HG03060 (cell line): ENCODE measurements at regions not wholly inside any gene's neighbourhood (a gene's known extent, or its start where the extent isn't known, plus 50 kb on each side); places are given as distances from the start of the nearest gene placed in this dataset.

Source experiments
- ATAC-seq: cut with Tn5 transposase; IDR thresholded peaks from one replicate; pipeline ENCODE4 v1.9.1; 2021; ENCODE audit warnings: low read depth, moderate number of reproducible peaks; ENCODE audit not compliant: unreplicated experiment

- no peak for ATAC-seq
These were observed 624.8 kb downstream of the LIG4 start for GRCh38 chr13:107590556-107590955.

- no peak for ATAC-seq
These were observed 627.7 kb downstream of the LIG4 start for GRCh38 chr13:107587681-107588080.

GRCh38 chr13:107586216-107586615 is 629.1 kb downstream of the LIG4 start:
- no peak for ATAC-seq

- no peak for ATAC-seq
These were observed 629.7 kb downstream of the LIG4 start for GRCh38 chr13:107585469-107586180.

DNA sequence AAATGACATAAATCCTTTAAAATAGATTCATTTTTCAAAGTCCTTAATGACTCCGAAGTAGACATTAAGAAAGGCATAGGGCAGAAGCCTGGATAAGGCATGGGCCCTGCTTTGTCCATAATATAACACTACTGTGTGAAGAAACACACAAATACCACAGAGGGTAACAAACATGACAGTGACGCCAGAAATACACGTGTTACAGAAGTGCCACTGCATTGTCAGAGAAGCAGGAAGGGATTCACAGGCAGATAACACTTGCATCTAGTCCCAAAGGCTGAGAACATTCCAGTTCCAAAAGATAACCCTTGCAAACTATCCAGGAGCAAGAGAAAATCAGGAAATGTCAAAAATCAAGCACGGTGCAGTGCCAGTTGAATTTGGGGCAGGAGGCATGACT is 633.2 kb downstream of the LIG4 start:
- ATAC-seq, result no peak

DNA sequence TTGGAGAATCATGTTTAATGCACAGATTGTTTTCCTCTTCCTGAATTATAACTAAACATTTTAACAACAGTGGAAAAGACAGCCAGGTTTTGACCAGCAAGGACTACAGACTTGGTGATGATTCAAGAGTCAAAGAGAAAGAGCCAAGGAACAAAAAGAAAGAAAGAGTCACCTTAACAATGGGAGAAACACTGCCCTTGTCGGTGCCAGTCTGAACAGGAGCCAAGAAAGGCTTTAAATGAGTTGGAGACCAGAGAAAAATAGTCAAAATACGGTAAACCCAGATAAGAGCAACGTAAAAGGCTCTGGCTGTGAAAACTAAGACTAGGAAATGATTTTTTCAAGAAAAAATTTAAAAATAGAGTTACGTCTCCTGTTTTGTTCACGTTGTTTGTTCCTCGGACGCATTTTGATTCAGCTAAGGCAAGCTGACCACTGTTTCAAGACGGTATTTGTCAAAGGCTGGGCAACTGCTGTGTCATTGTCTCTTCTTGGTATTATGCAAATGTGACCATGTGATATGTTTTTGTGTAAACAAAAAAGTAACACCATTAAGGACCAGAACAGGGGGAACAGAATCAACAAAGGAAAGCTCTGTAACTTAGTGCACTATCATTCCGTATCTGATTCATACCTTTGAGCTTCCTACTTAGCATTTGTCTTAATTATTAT is 634.5 kb downstream of the LIG4 start:
- no peak for ATAC-seq

GRCh38 chr13:107576430-107576829 is 638.9 kb downstream of the LIG4 start:
- ATAC-seq, result no peak

GRCh38 chr13:107574517-107575210 is 640.7 kb downstream of the LIG4 start:
- ATAC-seq, result no peak

GRCh38 chr13:107573184-107573583 is 642.2 kb downstream of the LIG4 start:
- no peak for ATAC-seq

DNA sequence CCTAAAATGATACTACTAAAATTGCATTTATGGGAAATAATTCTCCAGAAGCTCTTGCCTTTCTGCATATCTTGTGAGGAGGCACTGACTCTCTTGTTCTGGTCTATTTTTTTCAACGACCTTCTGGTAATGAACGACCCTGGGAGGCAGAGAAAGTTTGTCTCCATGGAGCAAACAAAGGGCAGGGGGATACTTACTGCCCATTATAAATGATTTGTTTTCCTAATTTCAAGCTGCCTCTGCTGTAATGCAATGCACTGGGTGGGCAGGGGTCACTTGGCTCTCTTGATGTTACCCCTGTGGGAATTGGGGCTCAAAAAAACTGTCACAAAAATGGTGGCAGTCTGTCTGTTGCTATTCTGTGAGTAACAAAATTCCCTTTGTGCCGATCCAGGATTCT is 643.2 kb downstream of the LIG4 start:
- ATAC-seq, result no peak

GRCh38 chr13:107568181-107568580 is 647.2 kb downstream of the LIG4 start:
- ATAC-seq, result no peak

DNA sequence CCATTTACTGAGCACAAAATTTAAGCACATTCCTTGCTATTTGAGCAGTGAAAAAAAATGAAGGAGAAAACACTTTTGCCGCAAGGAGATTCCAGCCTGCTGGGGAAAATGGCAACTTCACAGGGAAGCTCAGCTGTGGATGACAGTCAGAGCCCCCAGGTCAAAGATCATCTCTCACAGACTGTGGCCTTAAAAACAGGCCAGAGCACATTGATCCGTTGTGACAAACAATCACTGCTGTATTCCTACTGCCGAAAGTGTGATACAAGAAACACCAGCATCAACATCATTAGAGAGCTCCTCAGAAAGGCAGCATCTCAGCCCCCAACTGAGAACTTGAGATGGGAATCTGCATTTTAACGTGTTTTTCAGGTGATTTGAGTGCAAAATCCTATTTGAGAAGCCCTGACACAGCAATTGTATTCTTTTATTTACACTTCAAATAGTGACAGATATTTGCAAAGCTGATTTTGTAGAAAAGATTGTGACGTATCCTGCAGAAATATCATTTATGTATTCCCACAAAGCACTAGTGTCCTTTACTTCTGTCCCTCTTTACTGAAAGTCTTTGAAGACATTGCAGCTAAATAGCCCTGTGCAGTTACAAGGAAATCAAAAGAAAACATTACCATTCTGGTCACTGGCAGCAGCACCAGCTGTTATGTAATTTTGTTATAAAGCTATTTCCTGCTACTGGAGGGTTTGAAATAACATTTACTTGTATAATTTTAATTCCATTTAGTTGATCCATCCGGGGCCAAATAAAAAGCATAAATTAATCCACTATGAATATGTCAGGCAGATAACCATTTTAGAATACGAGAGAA is 652.0 kb downstream of the LIG4 start:
- ATAC-seq, result no peak

DNA sequence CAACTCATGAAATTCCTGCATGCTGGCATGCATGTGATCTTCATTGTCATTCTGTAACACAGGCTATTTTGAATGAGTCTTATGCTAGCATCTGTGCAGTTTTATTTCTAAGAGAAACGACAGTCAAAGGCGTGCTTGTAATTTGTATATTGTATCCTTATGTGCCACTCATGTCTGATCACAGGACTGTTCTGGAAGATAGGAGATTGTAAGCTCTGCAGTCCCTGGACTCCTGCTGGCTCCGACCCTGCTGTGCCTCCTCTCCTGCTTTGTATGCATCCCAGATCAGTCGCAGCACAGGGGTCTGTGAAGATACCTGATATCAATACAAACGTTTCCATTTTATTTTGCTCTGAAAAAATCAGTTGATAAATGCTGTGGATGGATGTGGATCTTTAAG is 653.1 kb downstream of the LIG4 start:
- ATAC-seq, result no peak

DNA sequence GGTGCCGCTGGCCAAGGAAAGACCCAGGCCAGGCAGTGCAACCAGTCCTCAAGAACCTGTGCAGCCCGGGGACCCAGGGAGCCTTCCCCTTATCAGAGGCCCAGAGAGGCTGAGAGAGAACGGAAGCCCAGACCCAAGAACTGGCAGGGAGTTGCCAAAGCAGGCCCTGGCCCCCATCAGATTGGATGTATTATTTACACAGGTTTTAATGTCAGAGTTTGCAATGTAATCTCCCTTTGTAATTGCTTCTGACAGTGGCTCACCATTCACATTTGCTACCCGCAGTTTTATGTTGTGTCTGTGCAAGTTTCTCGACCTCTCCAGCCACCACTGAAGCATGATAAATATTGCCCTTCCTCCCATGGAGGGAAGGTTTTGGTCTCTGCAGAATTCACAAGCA is 660.9 kb downstream of the LIG4 start:
- no peak for ATAC-seq

GRCh38 chr13:107553838-107554237 is 661.5 kb downstream of the LIG4 start:
- ATAC-seq, result no peak

GRCh38 chr13:107551521-107551920 is 663.8 kb downstream of the LIG4 start:
- ATAC-seq, result no peak

DNA sequence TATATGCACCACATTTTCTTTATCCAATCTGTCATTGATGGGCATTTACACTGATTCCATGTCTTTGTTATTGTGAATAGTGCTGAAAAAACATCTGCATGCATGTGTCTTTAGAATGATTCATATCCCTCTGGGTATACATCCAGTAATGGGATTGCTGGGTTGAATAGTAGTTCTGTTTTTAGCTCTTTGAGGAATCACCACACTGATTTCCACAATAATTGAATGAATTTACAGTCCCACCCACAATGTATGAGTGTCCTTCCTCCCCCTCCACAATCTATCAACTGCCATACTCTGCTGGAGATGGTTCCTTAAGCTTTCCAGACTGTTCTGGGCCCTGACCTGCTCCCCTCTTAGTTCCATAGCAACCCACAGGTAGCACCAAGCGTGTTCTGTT is 667.0 kb downstream of the LIG4 start:
- no peak for ATAC-seq

- ATAC-seq, result no peak
These were observed 669.3 kb downstream of the LIG4 start for GRCh38 chr13:107545946-107546502.

DNA sequence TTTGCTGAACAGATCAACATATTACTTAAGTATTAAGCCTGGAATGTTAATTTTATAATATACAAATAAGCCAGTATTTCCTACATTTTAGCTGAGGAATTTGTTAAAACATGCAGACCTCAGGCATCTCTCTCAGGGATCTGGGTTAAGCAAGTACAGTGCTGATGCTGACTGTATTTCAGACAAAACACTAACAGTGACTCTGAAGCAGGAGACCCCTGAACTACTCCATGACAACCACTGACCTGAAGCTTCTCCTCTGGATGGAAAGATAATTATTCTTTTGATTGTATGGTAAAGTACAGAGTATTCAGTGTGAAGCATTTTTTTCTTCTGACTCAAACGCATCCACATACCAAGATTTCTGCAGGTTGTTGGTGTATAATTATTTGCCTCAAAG is 680.8 kb downstream of the LIG4 start:
- ATAC-seq, result no peak

- no peak for ATAC-seq
These were observed 683.5 kb downstream of the LIG4 start for GRCh38 chr13:107531816-107532215.

GRCh38 chr13:107531180-107531579 is 684.2 kb downstream of the LIG4 start:
- ATAC-seq, result no peak
